ENCODE measurements at regions not wholly inside any gene's neighbourhood (a gene's known extent, or its start where the extent isn't known, plus 50 kb on each side); places are given as distances from the start of the nearest gene placed in this dataset.
"Not testable (repeated sequence)": the region's sequence is repeated elsewhere in the genome, so short reads cannot be mapped to it uniquely, and the experiment has no call there.

- not testable (repeated sequence) for TF ChIP-seq CTCF (conservative IDR thresholded peaks at IDR 0.05); ZFX (IDR thresholded peaks at IDR 0.05)
Measured at GRCh38 chr7:32768866-32769510, 122.6 kb downstream of the KBTBD2 start.
